MM.1S (cell line): ENCODE measurements at regions not wholly inside any gene's neighbourhood (a gene's known extent, or its start where the extent isn't known, plus 50 kb on each side); places are given as distances from the start of the nearest gene placed in this dataset.
"Not testable (repeated sequence)": the region's sequence is repeated elsewhere in the genome, so short reads cannot be mapped to it uniquely, and the experiment has no call there.

ENCODE experiments used
- DNase-seq: peaks from one replicate; pipeline ENCODE4 v3.0.0-alpha.2; 2015
- H2AFZ ChIP-seq: fragments of 300-600 bp; sonication (generic); 2 replicates; pipeline ENCODE4 v1.6.0; 2016; ENCODE audit warnings: antibody characterized with exemption, low read length
- H3F3A ChIP-seq: fragments of 300-600 bp; sonication (generic); 2 replicates; pipeline ENCODE4 v1.6.1; 2016; ENCODE audit warnings: mild to moderate bottlenecking, antibody characterized with exemption, low read length, moderate library complexity, mixed read lengths; ENCODE audit not compliant: insufficient read depth
- H3K27ac ChIP-seq: fragments of 300-600 bp; sonication (generic); 2 replicates; pipeline ENCODE4 v1.5.1; 2016; ENCODE audit warnings: mild to moderate bottlenecking, low read length
- H3K27me3 ChIP-seq: fragments of 300-600 bp; sonication (generic); replicated peaks from 2 replicates; pipeline ENCODE4 v1.6.0; 2016; ENCODE audit warnings: low read length; ENCODE audit not compliant: insufficient read depth
- H3K36me3 ChIP-seq: fragments of 300-600 bp; sonication (generic); replicated peaks from 2 replicates; pipeline ENCODE4 v1.6.1; 2016; ENCODE audit warnings: mild to moderate bottlenecking, low read length, mixed read lengths; ENCODE audit not compliant: insufficient read depth
- H3K4me1 ChIP-seq: fragments of 300-600 bp; sonication (generic); 2 replicates; pipeline ENCODE4 v1.6.1; 2016; ENCODE audit warnings: low read length, mixed read lengths
- H3K4me2 ChIP-seq: fragments of 300-600 bp; sonication (generic); 2 replicates; pipeline ENCODE4 v1.6.0; 2016; ENCODE audit warnings: low read depth, low read length
- H3K4me3 ChIP-seq: fragments of 300-600 bp; sonication (generic); 2 replicates; pipeline ENCODE4 v1.5.1; 2016; ENCODE audit warnings: low read length, mixed read lengths
- H3K79me2 ChIP-seq: fragments of 300-600 bp; sonication (generic); 2 replicates; pipeline ENCODE4 v1.6.1; 2016; ENCODE audit warnings: mixed run types, low read length, mixed read lengths
- H3K9ac ChIP-seq: fragments of 300-600 bp; sonication (generic); 2 replicates; pipeline ENCODE4 v1.6.1; 2016; ENCODE audit warnings: low read length, mixed read lengths
- H3K9me2 ChIP-seq: fragments of 300-600 bp; sonication (generic); replicated peaks from 2 replicates; pipeline ENCODE4 v1.6.1; 2016; ENCODE audit warnings: mild to moderate bottlenecking, low read length, mixed read lengths; ENCODE audit not compliant: insufficient read depth
- H3K9me3 ChIP-seq: fragments of 300-600 bp; sonication (generic); replicated peaks from 2 replicates; pipeline ENCODE4 v1.6.1; 2016; ENCODE audit warnings: mild to moderate bottlenecking, low read length, mixed read lengths; ENCODE audit not compliant: insufficient read depth
- H4K20me1 ChIP-seq: fragments of 300-600 bp; sonication (generic); 2 replicates; pipeline ENCODE4 v1.6.1; 2016; ENCODE audit warnings: mild to moderate bottlenecking, low read length, moderate library complexity, mixed read lengths; ENCODE audit not compliant: insufficient read depth
- CTCF ChIP-seq: fragments of 300-600 bp; sonication (generic); IDR thresholded peaks from 2 replicates; pipeline ENCODE4 v1.5.1; 2016; ENCODE audit warnings: antibody characterized with exemption, low read length, mixed read lengths
- EZH2 ChIP-seq: fragments of 300-600 bp; sonication (generic); optimal IDR thresholded peaks from 2 replicates; pipeline ENCODE3; 2017; ENCODE audit warnings: low read depth, mild to moderate bottlenecking, antibody characterized with exemption, low read length, mixed read lengths
- EZH2phosphoT487 ChIP-seq: fragments of 300-600 bp; sonication (generic); IDR thresholded peaks from 2 replicates; pipeline ENCODE4 v1.6.1; 2018; ENCODE audit warnings: antibody characterized with exemption, low read length

GRCh38 chr5:138668451-138669380 is 84.5 kb upstream of the CTNNA1 start:
- no peaks in the 10 kb centered on the region for H3K4me1 ChIP-seq
- no peak overlapping the region for H2AFZ ChIP-seq
- no peaks in the 10 kb centered on the region for H4K20me1 ChIP-seq
- no peak overlapping the region for H3K9ac ChIP-seq
- H3F3A ChIP-seq: no peaks in the 10 kb centered on the region
- H3K4me3 ChIP-seq: no peak overlapping the region
- H3K27ac ChIP-seq: no peak overlapping the region
- no peak overlapping the region for H3K4me2 ChIP-seq
- H3K9me2 ChIP-seq: no peaks in the 10 kb centered on the region
- no peaks in the 10 kb centered on the region for H3K36me3 ChIP-seq
- peak; percentile 21 for DNase-seq
- no peak for TF ChIP-seq CTCF
- TF ChIP-seq EZH2phosphoT487: no peak
- no peak for TF ChIP-seq EZH2
- H3K27me3 ChIP-seq: peaks cover 6% of the 10 kb centered on the region
- H3K9me3 ChIP-seq: no peaks in the 10 kb centered on the region
- H3K79me2 ChIP-seq: no peaks in the 10 kb centered on the region

GRCh38 chr5:138667782-138668331 is 85.4 kb upstream of the CTNNA1 start:
- H4K20me1 ChIP-seq, H3F3A ChIP-seq, H3K4me3 ChIP-seq, H3K27me3 ChIP-seq, H3K79me2 ChIP-seq, H2AFZ ChIP-seq, H3K9me2 ChIP-seq, H3K4me2 ChIP-seq, H3K9ac ChIP-seq, DNase-seq, H3K36me3 ChIP-seq, H3K4me1 ChIP-seq, H3K27ac ChIP-seq, H3K9me3 ChIP-seq: not testable (repeated sequence)

GRCh38 chr5:138666226-138666742 is 86.9 kb upstream of the CTNNA1 start:
- peaks cover 6% of the 10 kb centered on the region for H3K27me3 ChIP-seq
- H3K4me3 ChIP-seq: no peak overlapping the region
- no peak overlapping the region for H2AFZ ChIP-seq
- H3K27ac ChIP-seq: no peak overlapping the region
- no peak for TF ChIP-seq EZH2
- TF ChIP-seq CTCF: no peak
- TF ChIP-seq EZH2phosphoT487: no peak
- H3K9me2 ChIP-seq: no peaks in the 10 kb centered on the region
- H3F3A ChIP-seq: no peaks in the 10 kb centered on the region
- H3K9ac ChIP-seq: no peak overlapping the region
- no peaks in the 10 kb centered on the region for H3K36me3 ChIP-seq
- no peaks in the 10 kb centered on the region for H3K9me3 ChIP-seq
- no peak for DNase-seq
- no peaks in the 10 kb centered on the region for H4K20me1 ChIP-seq
- no peaks in the 10 kb centered on the region for H3K79me2 ChIP-seq
- H3K4me1 ChIP-seq: no peaks in the 10 kb centered on the region
- no peak overlapping the region for H3K4me2 ChIP-seq

GRCh38 chr5:138665261-138665660 is 88.0 kb upstream of the CTNNA1 start:
- DNase-seq: no peak
- TF ChIP-seq EZH2: no peak
- no peak for TF ChIP-seq CTCF
- no peak for TF ChIP-seq EZH2phosphoT487
- H3K27ac ChIP-seq: no peak overlapping the region
- H3K27me3 ChIP-seq: peaks cover 9% of the 10 kb centered on the region
- H3K9ac ChIP-seq: no peak overlapping the region
- H3K9me2 ChIP-seq: no peaks in the 10 kb centered on the region
- H3K9me3 ChIP-seq: no peaks in the 10 kb centered on the region
- no peak overlapping the region for H2AFZ ChIP-seq
- H3K36me3 ChIP-seq: no peaks in the 10 kb centered on the region
- no peaks in the 10 kb centered on the region for H3F3A ChIP-seq
- H3K4me2 ChIP-seq: no peak overlapping the region
- no peaks in the 10 kb centered on the region for H4K20me1 ChIP-seq
- H3K4me3 ChIP-seq: no peak overlapping the region
- H3K79me2 ChIP-seq: no peaks in the 10 kb centered on the region
- no peaks in the 10 kb centered on the region for H3K4me1 ChIP-seq
